Mesendoderm (in vitro differentiated cells): ENCODE measurements at regions not wholly inside any gene's neighbourhood (a gene's known extent, or its start where the extent isn't known, plus 50 kb on each side); places are given as distances from the start of the nearest gene placed in this dataset.

Experiments used
- DNase-seq: peaks from one replicate; pipeline ENCODE4 v3.0.0; 2013
- H2AK5ac ChIP-seq: 2 replicates; pipeline ENCODE4 v1.6.1; 2013; ENCODE audit warnings: low read length, inconsistent platforms
- H2BK120ac ChIP-seq: 2 replicates; pipeline ENCODE4 v1.6.1; 2013; ENCODE audit warnings: low read depth, mild to moderate bottlenecking, low read length, moderate library complexity, mixed read lengths
- H2BK15ac ChIP-seq: replicated peaks from 2 replicates; pipeline ENCODE4 v1.6.1; 2013; ENCODE audit warnings: low read depth, mild to moderate bottlenecking, moderate library complexity
- H2BK5ac ChIP-seq: 2 replicates; pipeline ENCODE4 v1.6.1; 2013; ENCODE audit warnings: low read length, inconsistent platforms
- H3K18ac ChIP-seq: 2 replicates; pipeline ENCODE4 v1.6.1; 2013; ENCODE audit warnings: mild to moderate bottlenecking, low read length, mixed read lengths
- H3K23ac ChIP-seq: one replicate; pipeline ENCODE4 v1.6.1; 2013; ENCODE audit warnings: low read length
- H3K27ac ChIP-seq: 2 replicates; pipeline ENCODE4 v1.5.1; 2013; ENCODE audit warnings: low read depth, mild to moderate bottlenecking, inconsistent platforms, low read length, moderate library complexity
- H3K27me3 ChIP-seq: 2 replicates; pipeline ENCODE4 v1.6.1; 2013; ENCODE audit warnings: low read length, control low read depth, mild to moderate bottlenecking, inconsistent platforms; ENCODE audit not compliant: insufficient read depth, poor library complexity
- H3K36me3 ChIP-seq: 2 replicates; pipeline ENCODE4 v1.6.1; 2013; ENCODE audit warnings: low read length, inconsistent platforms; ENCODE audit not compliant: control insufficient read depth, insufficient read depth
- H3K4ac ChIP-seq: one replicate; pipeline ENCODE4 v1.6.1; 2013; ENCODE audit warnings: low read depth, mild to moderate bottlenecking, low read length, moderate library complexity
- H3K4me1 ChIP-seq: 2 replicates; pipeline ENCODE4 v1.6.1; 2013; ENCODE audit warnings: low read depth, low read length, inconsistent platforms; ENCODE audit not compliant: control insufficient read depth
- H3K4me2 ChIP-seq: 2 replicates; pipeline ENCODE4 v1.6.1; 2013; ENCODE audit warnings: low read length
- H3K4me3 ChIP-seq: 2 replicates; pipeline ENCODE4 v1.5.1; 2013; ENCODE audit warnings: mild to moderate bottlenecking, low read length
- H3K56ac ChIP-seq: one replicate; pipeline ENCODE4 v1.6.1; 2013; ENCODE audit warnings: low read length
- H3K79me1 ChIP-seq: 2 replicates; pipeline ENCODE4 v1.6.1; 2013; ENCODE audit warnings: low read length, inconsistent platforms
- H3K79me2 ChIP-seq: 2 replicates; pipeline ENCODE4 v1.6.1; 2013; ENCODE audit warnings: mild to moderate bottlenecking, low read length; ENCODE audit not compliant: control insufficient read depth, insufficient read depth
- H3K9ac ChIP-seq: 2 replicates; pipeline ENCODE4 v1.6.1; 2013; ENCODE audit warnings: low read length, inconsistent platforms
- H4K5ac ChIP-seq: one replicate; pipeline ENCODE4 v1.6.1; 2013; ENCODE audit warnings: low read length
- H4K8ac ChIP-seq: one replicate; pipeline ENCODE4 v1.6.1; 2013; ENCODE audit warnings: low read depth, mild to moderate bottlenecking, control low read depth, low read length, moderate library complexity
- WGBS: extraction: QIAGEN DNeasy Blood & Tissue Kit; methylation state at CpG from one replicate; pipeline ENCODE4 v1.1.7; 2013; ENCODE audit warnings: low lambda C conversion rate, missing lambda C conversion rate; ENCODE audit not compliant: insufficient coverage; ENCODE audit errors: extremely low coverage; 5-methylcytosine and 5-hydroxymethylcytosine counted together

GRCh38 chr5:10153808-10154537 is 95.7 kb downstream of the ATPSCKMT start:
- H4K8ac ChIP-seq, result no peak overlapping the region
- H3K27ac ChIP-seq, result no peak overlapping the region
- no CpG with 5 or more reads among the region's 3 CpGs for WGBS
- no peaks in the 10 kb centered on the region for H3K79me1 ChIP-seq
- no peak overlapping the region for H2AK5ac ChIP-seq
- no peak overlapping the region for H3K4me2 ChIP-seq
- H3K23ac ChIP-seq, result no peak overlapping the region
- DNase-seq, result no peak
- no peaks in the 10 kb centered on the region for H3K79me2 ChIP-seq
- H3K56ac ChIP-seq, result no peak overlapping the region
- no peak overlapping the region for H3K18ac ChIP-seq
- H2BK120ac ChIP-seq, result no peak overlapping the region
- H3K4me1 ChIP-seq, result no peaks in the 10 kb centered on the region
- H3K9ac ChIP-seq, result no peak overlapping the region
- no peaks in the 10 kb centered on the region for H3K27me3 ChIP-seq
- H3K4ac ChIP-seq, result no peak overlapping the region
- no peak overlapping the region for H4K5ac ChIP-seq
- H2BK5ac ChIP-seq, result no peak overlapping the region
- no peak overlapping the region for H3K4me3 ChIP-seq
- no peaks in the 10 kb centered on the region for H3K36me3 ChIP-seq
- H2BK15ac ChIP-seq, result no peak overlapping the region

DNA sequence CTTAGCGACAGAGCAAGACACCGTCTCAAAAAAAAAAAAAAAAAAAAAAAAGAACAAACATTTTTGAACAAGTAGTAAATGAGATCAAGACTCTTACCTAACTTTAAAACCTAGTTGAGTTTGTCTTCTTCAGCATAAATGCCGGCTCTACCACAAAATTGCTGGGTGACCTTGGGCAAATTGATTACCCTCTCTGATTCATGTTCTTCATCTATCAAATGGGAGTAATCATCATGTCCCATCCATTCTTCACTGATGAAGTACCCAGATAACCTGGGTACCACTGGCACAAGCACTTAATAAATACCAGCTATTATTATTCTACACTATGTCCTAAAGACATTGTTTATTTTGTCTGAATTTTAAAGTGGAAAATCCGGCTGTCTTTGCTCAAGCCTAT is 96.3 kb downstream of the ATPSCKMT start:
- no peak for DNase-seq
- H3K56ac ChIP-seq, result no peak overlapping the region

DNA sequence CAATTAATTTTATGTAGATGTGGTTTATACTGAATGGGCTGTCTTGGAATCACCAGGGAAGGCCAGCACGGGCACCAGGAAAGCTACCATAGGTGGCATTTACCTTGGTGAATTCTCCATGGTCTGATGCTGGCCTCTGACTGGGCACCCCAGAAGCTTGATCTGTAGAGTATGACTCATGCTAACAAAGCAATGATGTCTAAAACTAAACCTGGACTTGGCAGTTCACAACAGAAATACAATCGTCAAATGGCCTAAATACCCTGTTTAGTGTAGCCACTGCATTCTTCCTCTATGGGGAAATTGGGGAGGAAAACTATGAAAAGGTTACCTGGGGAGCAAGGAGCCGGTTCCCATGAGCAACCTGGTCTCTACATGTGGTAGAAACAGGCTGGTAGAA is 98.0 kb downstream of the ATPSCKMT start:
- Histone ChIP-seq H2BK120ac (no peak overlapping the region), H3K36me3 (no peaks in the 10 kb centered on the region), H3K27me3 (no peaks in the 10 kb centered on the region), H3K4me1 (no peaks in the 10 kb centered on the region), H3K9ac (no peak overlapping the region), H4K8ac (no peak overlapping the region), H3K4me3 (no peak overlapping the region), H3K27ac (no peak overlapping the region), H3K56ac (no peak overlapping the region), H2BK5ac (no peak overlapping the region), H3K79me2 (no peaks in the 10 kb centered on the region), H3K23ac (no peak overlapping the region), H3K4ac (no peak overlapping the region), H3K79me1 (no peaks in the 10 kb centered on the region), H3K4me2 (no peak overlapping the region), H3K18ac (no peak overlapping the region), H2BK15ac (no peak overlapping the region), H4K5ac (no peak overlapping the region), H2AK5ac (no peak overlapping the region)
- no CpG with 5 or more reads among the region's 3 CpGs for WGBS
- no peak for DNase-seq

More for the DNA sequence above, 96.3 kb downstream of the ATPSCKMT start:
- no peak overlapping the region for H2AK5ac ChIP-seq
- H3K18ac ChIP-seq, result no peak overlapping the region
- H3K27ac ChIP-seq, result no peak overlapping the region
- H2BK120ac ChIP-seq, result no peak overlapping the region
- no peaks in the 10 kb centered on the region for H3K79me1 ChIP-seq
- H2BK5ac ChIP-seq, result no peak overlapping the region
- no peak overlapping the region for H3K23ac ChIP-seq
- H3K79me2 ChIP-seq, result no peaks in the 10 kb centered on the region
- H3K4ac ChIP-seq, result no peak overlapping the region
- WGBS, result no CpG with 5 or more reads among the region's 4 CpGs
- no peaks in the 10 kb centered on the region for H3K36me3 ChIP-seq
- H4K5ac ChIP-seq, result no peak overlapping the region
- no peaks in the 10 kb centered on the region for H3K4me1 ChIP-seq
- no peak overlapping the region for H3K9ac ChIP-seq
- H3K4me2 ChIP-seq, result no peak overlapping the region
- H3K4me3 ChIP-seq, result no peak overlapping the region
- H3K27me3 ChIP-seq, result no peaks in the 10 kb centered on the region
- no peak overlapping the region for H2BK15ac ChIP-seq
- no peak overlapping the region for H4K8ac ChIP-seq

- H3K4me1 ChIP-seq, result no peaks in the 10 kb centered on the region
- DNase-seq, result no peak
- H4K8ac ChIP-seq, result no peak overlapping the region
- H3K56ac ChIP-seq, result no peak overlapping the region
- no peak overlapping the region for H3K4me3 ChIP-seq
- H2AK5ac ChIP-seq, result no peak overlapping the region
- H3K4me2 ChIP-seq, result no peak overlapping the region
- H3K79me2 ChIP-seq, result no peaks in the 10 kb centered on the region
- H3K9ac ChIP-seq, result no peak overlapping the region
- no peak overlapping the region for H3K4ac ChIP-seq
- no peak overlapping the region for H3K18ac ChIP-seq
- H4K5ac ChIP-seq, result no peak overlapping the region
- WGBS, result no CpG with 5 or more reads among the region's 12 CpGs
- no peak overlapping the region for H2BK15ac ChIP-seq
- H3K36me3 ChIP-seq, result no peaks in the 10 kb centered on the region
- H3K27ac ChIP-seq, result no peak overlapping the region
- no peaks in the 10 kb centered on the region for H3K27me3 ChIP-seq
- no peak overlapping the region for H2BK5ac ChIP-seq
- no peak overlapping the region for H2BK120ac ChIP-seq
- H3K79me1 ChIP-seq, result no peaks in the 10 kb centered on the region
- H3K23ac ChIP-seq, result no peak overlapping the region
Measured at GRCh38 chr5:10149911-10150310, 99.8 kb downstream of the ATPSCKMT start.

DNA sequence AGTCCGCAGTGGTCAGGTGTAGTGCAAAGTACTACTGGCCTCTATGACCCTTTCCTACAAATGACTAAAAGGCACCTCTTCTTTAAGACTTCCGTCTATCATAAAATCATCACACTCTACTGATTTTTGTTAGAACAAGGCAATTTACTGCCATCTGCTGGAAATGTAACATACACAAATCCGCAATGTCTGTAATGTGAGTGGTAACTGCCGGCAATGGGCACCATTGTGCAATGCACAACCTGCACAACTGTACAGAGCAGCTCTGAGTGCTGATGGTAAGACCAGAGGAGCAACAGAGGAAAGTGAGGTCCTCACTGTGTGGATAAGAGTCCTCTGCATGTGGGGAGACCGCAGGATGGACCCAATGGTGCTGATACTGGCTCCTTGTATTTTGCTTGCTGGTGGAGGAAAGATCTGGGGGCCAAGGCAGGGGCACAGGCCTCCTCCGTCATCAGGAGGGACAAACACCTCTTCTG is 103.7 kb downstream of the ATPSCKMT start:
- Histone ChIP-seq H3K18ac (no peak overlapping the region), H3K4me2 (no peak overlapping the region), H3K27ac (no peak overlapping the region), H2AK5ac (no peak overlapping the region), H2BK15ac (no peak overlapping the region), H3K9ac (no peak overlapping the region), H4K8ac (no peak overlapping the region), H2BK120ac (no peak overlapping the region), H3K79me1 (no peaks in the 10 kb centered on the region), H3K4ac (no peak overlapping the region), H4K5ac (no peak overlapping the region), H3K27me3 (no peaks in the 10 kb centered on the region), H3K23ac (no peak overlapping the region), H3K36me3 (no peaks in the 10 kb centered on the region), H2BK5ac (no peak overlapping the region), H3K56ac (no peak overlapping the region), H3K4me1 (no peaks in the 10 kb centered on the region), H3K4me3 (no peak overlapping the region), H3K79me2 (no peaks in the 10 kb centered on the region)
- DNase-seq, result peak; percentile 40
- WGBS, result no CpG with 5 or more reads among the region's 6 CpGs

DNA sequence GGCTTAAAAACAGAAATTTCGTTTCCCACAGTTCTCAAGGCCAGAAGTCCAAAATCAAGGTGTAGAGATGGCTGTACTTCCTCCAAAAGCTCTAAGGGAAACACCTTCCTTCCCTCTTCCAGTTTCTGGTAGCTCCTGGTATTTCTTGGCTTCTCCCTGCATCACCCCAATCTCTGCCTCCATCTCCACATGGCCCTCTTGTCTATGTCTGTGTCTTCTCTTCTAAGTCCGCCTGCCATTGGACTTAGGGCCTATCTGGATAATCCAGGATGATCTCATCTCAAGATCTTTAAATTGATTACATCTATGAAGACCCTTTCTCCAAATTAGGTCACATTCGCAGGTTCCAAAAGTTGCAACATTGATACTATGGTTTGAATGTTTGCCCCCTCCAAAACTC is 105.6 kb downstream of the ATPSCKMT start:
- Histone ChIP-seq H3K4me3 (no peak overlapping the region), H3K36me3 (no peaks in the 10 kb centered on the region), H3K79me1 (no peaks in the 10 kb centered on the region), H2BK5ac (no peak overlapping the region), H3K9ac (no peak overlapping the region), H4K5ac (no peak overlapping the region), H2BK15ac (no peak overlapping the region), H3K27me3 (no peaks in the 10 kb centered on the region), H4K8ac (no peak overlapping the region), H3K56ac (no peak overlapping the region), H3K23ac (no peak overlapping the region), H2AK5ac (no peak overlapping the region), H3K18ac (no peak overlapping the region), H3K4me2 (no peak overlapping the region), H3K79me2 (no peaks in the 10 kb centered on the region), H2BK120ac (no peak overlapping the region), H3K4ac (no peak overlapping the region), H3K4me1 (no peaks in the 10 kb centered on the region), H3K27ac (no peak overlapping the region)
- no peak for DNase-seq
- no CpG with 5 or more reads among the region's 3 CpGs for WGBS
